GM10266 (cell line): ENCODE measurements at regions not wholly inside any gene's neighbourhood (a gene's known extent, or its start where the extent isn't known, plus 50 kb on each side); places are given as distances from the start of the nearest gene placed in this dataset.

Experiments used
- DNase-seq: peaks from one replicate; pipeline ENCODE4 v3.0.0; 2012; ENCODE audit errors: extremely low spot score
- CTCF ChIP-seq: IDR thresholded peaks from 2 replicates; pipeline ENCODE4 v1.5.1; 2012; ENCODE audit warnings: mild to moderate bottlenecking, low read depth; ENCODE audit not compliant: control insufficient read depth, insufficient read depth; ENCODE audit errors: missing control alignments

GRCh38 chr20:47878601-47879027 is 93.3 kb upstream of the SULF2 start:
- TF ChIP-seq CTCF: no peak
- no peak for DNase-seq

GRCh38 chr20:47876311-47877088 is 91.2 kb upstream of the SULF2 start:
- TF ChIP-seq CTCF: no peak
- DNase-seq: no peak

- no peak for DNase-seq
- TF ChIP-seq CTCF: no peak
Observed at GRCh38 chr20:47875297-47876025, 90.2 kb upstream of the SULF2 start.

GRCh38 chr20:47872341-47872740 is 87.1 kb upstream of the SULF2 start:
- DNase-seq: no peak
- TF ChIP-seq CTCF: no peak

GRCh38 chr20:47870475-47870874 is 85.2 kb upstream of the SULF2 start:
- no peak for DNase-seq
- TF ChIP-seq CTCF: no peak

- DNase-seq: no peak
- TF ChIP-seq CTCF: no peak
Observed at GRCh38 chr20:47868744-47869143, 83.5 kb upstream of the SULF2 start.

GRCh38 chr20:47868236-47868635 is 83.0 kb upstream of the SULF2 start:
- no peak for TF ChIP-seq CTCF
- DNase-seq: no peak
